Cardiac fibroblast (primary cell): ENCODE measurements at regions not wholly inside any gene's neighbourhood (a gene's known extent, or its start where the extent isn't known, plus 50 kb on each side); places are given as distances from the start of the nearest gene placed in this dataset.

ENCODE experiments used
- DNase-seq, 2 donors: peaks; one replicate each; pipeline versions ENCODE4 v3.0.0 to v3.0.0-alpha.2; 2010; ENCODE audit warnings: low read depth in 2 of 2
- H3K4me3 ChIP-seq, 2 donors: replicated peaks in 1 of 2; 1 replicate in 1 of 2; 2 replicates in 1 of 2; pipeline ENCODE4 v1.5.1; 2011; ENCODE audit warnings: low read depth in 2 of 2, low read length in 2 of 2, mild to moderate bottlenecking in 2 of 2, moderate library complexity in 1 of 2
- TF ChIP-seq, protein P1 (sequence below): IDR thresholded peaks from one replicate; pipeline ENCODE4 v1.5.1; 2011; ENCODE audit warnings: low read depth, mild to moderate bottlenecking, low read length, inconsistent platforms

DNA sequence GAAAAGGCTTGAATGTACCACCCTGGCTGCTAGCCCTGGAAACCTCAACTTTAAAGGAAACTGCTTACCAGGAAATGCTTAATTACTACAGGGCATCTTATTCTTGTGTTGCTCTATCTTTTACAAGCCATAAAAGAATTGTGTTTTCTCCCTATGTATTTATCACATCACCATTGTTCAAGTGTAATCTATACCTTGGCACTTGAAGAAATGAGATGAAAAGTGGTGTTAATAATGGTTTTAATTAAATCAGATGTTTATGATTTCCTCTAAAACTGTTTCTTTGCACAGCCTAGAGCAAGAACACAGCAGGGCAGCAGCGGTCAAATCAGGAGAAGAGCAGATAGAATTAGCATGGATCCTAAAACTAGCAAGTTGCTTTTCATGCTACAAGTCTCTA lies 131.8 kb upstream of the RGMB start:
- H3K4me3 ChIP-seq = no peak overlapping the region
- DNase-seq = no peak
- TF ChIP-seq, protein P1, sequence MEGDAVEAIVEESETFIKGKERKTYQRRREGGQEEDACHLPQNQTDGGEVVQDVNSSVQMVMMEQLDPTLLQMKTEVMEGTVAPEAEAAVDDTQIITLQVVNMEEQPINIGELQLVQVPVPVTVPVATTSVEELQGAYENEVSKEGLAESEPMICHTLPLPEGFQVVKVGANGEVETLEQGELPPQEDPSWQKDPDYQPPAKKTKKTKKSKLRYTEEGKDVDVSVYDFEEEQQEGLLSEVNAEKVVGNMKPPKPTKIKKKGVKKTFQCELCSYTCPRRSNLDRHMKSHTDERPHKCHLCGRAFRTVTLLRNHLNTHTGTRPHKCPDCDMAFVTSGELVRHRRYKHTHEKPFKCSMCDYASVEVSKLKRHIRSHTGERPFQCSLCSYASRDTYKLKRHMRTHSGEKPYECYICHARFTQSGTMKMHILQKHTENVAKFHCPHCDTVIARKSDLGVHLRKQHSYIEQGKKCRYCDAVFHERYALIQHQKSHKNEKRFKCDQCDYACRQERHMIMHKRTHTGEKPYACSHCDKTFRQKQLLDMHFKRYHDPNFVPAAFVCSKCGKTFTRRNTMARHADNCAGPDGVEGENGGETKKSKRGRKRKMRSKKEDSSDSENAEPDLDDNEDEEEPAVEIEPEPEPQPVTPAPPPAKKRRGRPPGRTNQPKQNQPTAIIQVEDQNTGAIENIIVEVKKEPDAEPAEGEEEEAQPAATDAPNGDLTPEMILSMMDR = no peak

DNA sequence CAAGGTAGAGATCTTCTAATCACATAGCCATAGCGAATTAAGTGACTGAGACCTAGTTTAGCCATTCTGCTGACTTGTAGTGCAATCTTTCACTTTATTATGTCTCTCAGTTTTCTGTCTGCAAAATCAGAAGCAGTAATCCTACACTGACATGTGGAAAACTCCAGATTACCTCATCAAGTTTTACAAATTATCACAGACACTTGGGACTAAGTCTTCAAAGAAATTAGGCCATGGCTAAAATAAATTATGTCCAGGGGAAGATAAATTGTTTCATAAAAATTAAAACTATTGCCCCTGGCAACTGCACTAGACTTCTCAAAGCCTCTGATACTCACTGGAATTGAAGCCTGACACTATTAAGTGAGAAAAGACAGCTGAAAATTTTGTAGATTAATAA lies 129.9 kb upstream of the RGMB start:
- TF ChIP-seq, protein P1 = no peak

DNA sequence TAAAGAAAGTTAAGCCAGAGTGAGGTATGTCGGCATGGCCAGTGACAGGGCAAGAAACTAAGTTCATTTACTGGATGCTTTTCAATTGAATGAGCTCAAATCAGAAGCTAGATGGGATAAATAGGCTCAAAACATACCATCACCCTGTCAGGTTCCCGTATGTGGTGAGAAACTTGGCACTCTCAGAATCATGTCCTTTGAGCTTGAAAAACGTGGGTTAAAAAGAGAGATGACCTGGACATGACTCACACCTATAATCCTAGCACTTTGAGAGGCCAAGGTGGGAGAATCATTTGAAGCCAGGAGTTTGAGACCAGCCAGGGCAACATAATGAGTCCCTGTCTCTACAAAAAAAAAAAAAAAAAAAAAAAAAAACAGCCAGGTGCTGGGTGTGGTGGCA lies 121.7 kb upstream of the RGMB start:
- no peak for DNase-seq
- no peak overlapping the region for H3K4me3 ChIP-seq
- TF ChIP-seq, protein P1 = no peak

More for the DNA sequence above, 129.9 kb upstream of the RGMB start:
- DNase-seq = no peak
- H3K4me3 ChIP-seq = no peak overlapping the region

DNA sequence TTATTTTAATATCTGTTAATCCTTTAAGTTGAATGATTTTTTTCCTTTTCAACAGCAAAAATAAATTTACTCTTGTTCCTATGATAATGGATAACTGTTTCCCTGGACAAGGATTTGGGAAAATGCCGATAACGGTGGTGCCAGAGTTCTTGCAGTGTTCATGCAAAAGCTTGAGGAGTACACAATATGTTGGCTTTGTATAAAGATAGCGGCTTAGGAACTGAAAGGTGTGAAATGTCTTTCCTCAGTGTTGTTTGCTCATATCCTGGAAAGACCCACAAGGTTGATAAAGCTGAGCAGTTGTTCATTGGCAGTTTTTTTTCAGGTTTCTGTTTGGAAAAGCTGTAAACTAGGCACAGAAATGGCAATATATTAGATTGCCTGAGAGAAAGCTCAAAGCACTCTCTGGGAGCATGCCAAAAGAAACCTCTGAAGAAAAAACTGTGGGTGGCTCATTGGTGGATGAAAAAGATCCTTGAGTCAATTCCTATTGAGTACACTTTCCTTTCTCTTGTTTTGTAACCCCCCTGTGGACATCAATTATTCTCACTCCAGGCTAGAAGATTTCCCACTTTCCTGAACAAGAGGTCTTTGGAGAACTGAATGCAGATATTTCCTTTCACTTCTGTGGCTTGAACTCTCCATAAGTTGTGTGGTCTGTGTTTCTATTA lies 117.2 kb upstream of the RGMB start:
- TF ChIP-seq, protein P1 = no peak
- no peak overlapping the region for H3K4me3 ChIP-seq
- DNase-seq = peak in 1 of 2 donors; percentile 37

DNA sequence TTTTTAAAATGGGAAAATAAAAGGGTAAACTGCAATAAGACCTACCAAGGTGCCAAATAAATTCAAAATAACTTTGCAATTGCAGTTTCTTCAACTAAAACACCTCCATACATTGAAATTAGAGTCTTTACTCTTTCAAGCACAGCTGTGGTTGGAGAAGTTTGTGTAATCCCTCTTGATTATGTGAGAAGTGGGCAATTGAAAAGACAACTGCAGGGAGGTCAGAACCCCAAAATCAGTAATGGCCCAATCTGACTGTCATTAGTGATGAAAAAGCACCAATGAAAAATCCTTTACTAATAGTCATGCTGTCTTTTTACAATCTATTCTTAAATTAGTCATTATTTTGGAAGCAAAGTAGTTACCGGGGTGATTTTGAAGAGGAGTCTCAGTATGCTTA lies 116.7 kb upstream of the RGMB start:
- TF ChIP-seq, protein P1 = no peak
- no peak for DNase-seq
- no peak overlapping the region for H3K4me3 ChIP-seq

DNA sequence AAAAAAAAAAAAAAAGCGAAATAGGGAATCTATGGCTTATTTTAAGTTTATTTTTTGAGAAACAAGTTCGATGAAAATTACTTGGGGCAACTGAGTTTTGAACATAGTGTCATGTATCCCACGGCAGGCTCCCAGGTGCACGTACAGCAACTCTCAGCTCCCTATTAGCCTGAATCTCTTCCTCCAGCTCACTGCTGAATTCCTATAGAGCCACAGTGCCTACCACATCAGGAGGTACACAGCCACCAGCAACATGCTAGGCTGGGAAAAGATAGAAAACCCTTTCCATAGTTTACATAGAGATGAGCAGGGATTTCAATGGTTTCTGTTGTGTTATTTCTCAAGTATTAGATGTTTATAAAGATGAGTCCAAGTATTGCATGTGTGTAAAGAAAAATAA lies 115.9 kb upstream of the RGMB start:
- no peak overlapping the region for H3K4me3 ChIP-seq
- TF ChIP-seq, protein P1 = no peak
- DNase-seq = no peak

DNA sequence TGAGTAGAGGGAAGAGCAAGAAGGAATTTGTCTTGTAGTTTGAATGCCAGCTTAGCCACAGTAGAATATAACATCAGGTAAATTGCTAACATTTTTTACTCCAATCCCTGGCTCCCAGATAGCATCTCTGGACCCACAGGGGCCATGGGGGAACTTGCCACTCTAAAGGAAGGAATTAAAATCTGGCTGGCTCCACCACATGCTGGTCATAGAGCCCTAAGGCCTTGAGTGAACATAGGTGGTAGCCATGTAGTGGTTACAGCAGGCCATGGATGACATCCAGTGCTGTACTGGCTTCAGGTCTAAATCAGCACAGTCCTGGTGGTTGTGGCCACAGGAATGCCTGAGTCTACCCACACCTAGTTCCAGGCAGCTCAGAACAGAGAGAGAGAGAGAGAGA lies 109.9 kb upstream of the RGMB start:
- DNase-seq = no peak
- TF ChIP-seq, protein P1 = no peak
- H3K4me3 ChIP-seq = no peak overlapping the region
